ENCODE measurements at regions not wholly inside any gene's neighbourhood (a gene's known extent, or its start where the extent isn't known, plus 50 kb on each side); places are given as distances from the start of the nearest gene placed in this dataset.

GRCh38 chr19:30154410-30154809 is 212.4 kb downstream of the URI1 start:
- no peak for DNase-seq

- no peak for DNase-seq
These were observed 213.6 kb downstream of the URI1 start for GRCh38 chr19:30155381-30156200.

GRCh38 chr19:30156646-30157045 is 214.6 kb downstream of the URI1 start:
- no peak for DNase-seq

- no peak for DNase-seq
These were observed 213.9 kb upstream of the ZNF536 start for GRCh38 chr19:30158067-30158892.

- no peak for DNase-seq
These were observed 213.3 kb upstream of the ZNF536 start for GRCh38 chr19:30158893-30159245.

GRCh38 chr19:30159636-30160035 is 212.5 kb upstream of the ZNF536 start:
- no peak for DNase-seq

GRCh38 chr19:30160426-30160825 is 211.8 kb upstream of the ZNF536 start:
- DNase-seq: no peak

GRCh38 chr19:30161021-30161655 is 211.0 kb upstream of the ZNF536 start:
- no peak for DNase-seq

GRCh38 chr19:30161770-30162169 is 210.4 kb upstream of the ZNF536 start:
- no peak for DNase-seq

- no peak for DNase-seq
These were observed 209.5 kb upstream of the ZNF536 start for GRCh38 chr19:30162718-30163117.

- no peak for DNase-seq
These were observed 208.5 kb upstream of the ZNF536 start for GRCh38 chr19:30163663-30164062.

- no peak for DNase-seq
These were observed 206.9 kb upstream of the ZNF536 start for GRCh38 chr19:30165228-30165813.

- no peak for DNase-seq
These were observed 204.8 kb upstream of the ZNF536 start for GRCh38 chr19:30167206-30167868.

GRCh38 chr19:30167976-30168635 is 204.1 kb upstream of the ZNF536 start:
- DNase-seq: no peak

GRCh38 chr19:30168760-30169159 is 203.4 kb upstream of the ZNF536 start:
- DNase-seq: no peak

- DNase-seq: no peak
These were observed 202.8 kb upstream of the ZNF536 start for GRCh38 chr19:30169196-30169900.

- no peak for DNase-seq
These were observed 202.1 kb upstream of the ZNF536 start for GRCh38 chr19:30170081-30170480.

- no peak for DNase-seq
These were observed 201.6 kb upstream of the ZNF536 start for GRCh38 chr19:30170495-30171137.

- no peak for DNase-seq
These were observed 201.0 kb upstream of the ZNF536 start for GRCh38 chr19:30171138-30171635.

- DNase-seq: no peak
These were observed 200.2 kb upstream of the ZNF536 start for GRCh38 chr19:30171795-30172612.

Measured in fibroblast of skin of back (primary cell).